ENCODE measurements at regions not wholly inside any gene's neighbourhood (a gene's known extent, or its start where the extent isn't known, plus 50 kb on each side); places are given as distances from the start of the nearest gene placed in this dataset.

DNA sequence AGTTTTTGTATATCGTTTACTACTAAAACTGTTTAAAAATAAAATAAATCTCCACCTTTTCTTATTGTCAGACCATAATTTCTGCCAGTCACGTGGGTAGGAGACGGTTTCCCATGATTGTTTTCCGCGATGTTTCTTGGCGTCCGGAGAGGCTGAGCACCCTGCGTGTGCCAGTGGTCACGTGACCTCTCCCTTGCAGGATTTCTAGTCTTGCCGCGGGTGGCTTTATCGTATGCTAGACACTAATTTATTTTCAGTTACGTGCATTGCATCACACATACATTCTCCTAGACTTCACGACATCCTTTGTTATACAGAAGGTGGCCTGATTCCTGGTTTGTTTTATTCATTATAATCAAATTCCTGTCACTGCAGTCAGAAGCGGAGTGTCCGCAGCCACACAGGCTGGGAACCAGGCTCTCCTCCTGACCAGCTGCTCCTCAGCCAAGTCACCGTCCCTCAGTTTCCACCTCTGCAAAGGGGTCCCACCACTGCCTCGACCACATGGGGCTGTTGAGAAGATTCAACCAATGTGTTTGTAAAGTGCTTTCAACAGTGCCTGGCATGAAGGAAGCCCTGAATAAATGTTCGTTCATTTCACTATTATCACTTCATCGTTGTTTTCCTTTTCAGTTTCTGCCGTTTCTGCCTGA is 203.2 kb upstream of the PPP2R2D start:
- no peak for FAIRE-seq
- no peak for TF ChIP-seq POLR2A (IDR thresholded peaks at IDR 0.05; ENCODE audit: low read depth, low read length)
- DNase-seq (ENCODE audit: insufficient read length, low spot score), result no peak

DNA sequence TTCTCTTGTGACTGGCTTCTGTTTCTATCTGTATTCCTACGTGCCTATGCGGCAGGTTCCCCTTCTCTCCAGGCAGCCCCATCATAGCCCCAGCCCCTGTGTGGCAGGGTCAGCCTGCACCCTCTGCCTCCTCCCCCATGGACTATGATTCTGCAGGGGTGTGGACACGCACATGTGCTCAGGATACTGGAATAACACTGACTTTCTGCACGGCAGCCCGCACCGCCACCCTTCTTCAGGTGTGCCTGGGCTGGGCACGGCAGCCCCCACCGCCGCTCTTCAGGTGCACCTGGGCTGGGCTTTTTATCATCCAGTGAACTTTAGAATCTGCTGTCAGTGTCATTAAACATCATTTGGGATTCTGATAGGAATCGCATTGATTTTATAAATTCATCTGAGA is 202.6 kb upstream of the PPP2R2D start:
- FAIRE-seq, result no peak
- no peak for DNase-seq (ENCODE audit: insufficient read length, low spot score)
- TF ChIP-seq POLR2A (IDR thresholded peaks at IDR 0.05; ENCODE audit: low read depth, low read length), result no peak

DNA sequence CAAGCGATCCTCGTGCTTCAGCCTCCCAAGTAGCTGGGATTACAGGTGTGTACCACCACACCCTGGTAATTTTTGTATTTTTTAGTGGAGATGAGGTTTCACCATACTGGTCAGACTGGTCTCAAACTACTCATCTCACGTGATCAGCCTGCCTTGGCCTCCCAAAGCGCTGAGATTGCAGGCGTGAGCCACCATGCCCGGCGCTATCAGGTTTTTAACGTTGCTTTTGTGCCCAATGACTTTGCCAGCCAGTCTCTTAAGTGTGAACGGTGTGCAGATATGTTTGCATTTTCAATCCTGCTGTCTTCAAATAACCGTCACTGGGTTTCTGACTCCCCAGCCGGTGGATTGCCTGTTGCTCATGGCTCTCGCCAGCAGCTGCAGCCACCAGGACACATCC is 201.8 kb upstream of the PPP2R2D start:
- DNase-seq (ENCODE audit: insufficient read length, low spot score) (no peak), FAIRE-seq (no peak)
- TF ChIP-seq POLR2A (IDR thresholded peaks at IDR 0.05; ENCODE audit: low read depth, low read length), result no peak

DNA sequence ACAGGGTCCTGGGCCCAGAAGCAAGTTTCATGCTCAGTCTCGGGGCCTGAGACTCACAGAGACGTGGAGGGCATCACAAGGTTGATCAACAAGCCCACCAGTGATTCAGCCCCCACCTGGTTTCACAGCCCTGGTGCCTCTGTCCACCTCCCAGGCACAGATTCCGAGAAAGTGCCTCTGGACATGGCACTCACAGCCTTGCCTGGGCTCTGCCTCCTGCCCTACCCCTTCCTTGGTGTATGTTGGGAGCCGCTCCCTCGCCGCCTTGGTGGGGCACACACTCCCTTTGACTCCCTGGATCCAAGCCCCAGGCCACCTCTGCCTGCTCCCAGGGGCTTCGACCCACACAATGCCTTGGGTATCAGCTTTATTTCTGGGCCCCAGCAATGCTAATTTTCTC is 200.8 kb upstream of the PPP2R2D start:
- no peak for FAIRE-seq
- TF ChIP-seq POLR2A (IDR thresholded peaks at IDR 0.05; ENCODE audit: low read depth, low read length), result no peak
- DNase-seq (ENCODE audit: insufficient read length, low spot score), result no peak

DNA sequence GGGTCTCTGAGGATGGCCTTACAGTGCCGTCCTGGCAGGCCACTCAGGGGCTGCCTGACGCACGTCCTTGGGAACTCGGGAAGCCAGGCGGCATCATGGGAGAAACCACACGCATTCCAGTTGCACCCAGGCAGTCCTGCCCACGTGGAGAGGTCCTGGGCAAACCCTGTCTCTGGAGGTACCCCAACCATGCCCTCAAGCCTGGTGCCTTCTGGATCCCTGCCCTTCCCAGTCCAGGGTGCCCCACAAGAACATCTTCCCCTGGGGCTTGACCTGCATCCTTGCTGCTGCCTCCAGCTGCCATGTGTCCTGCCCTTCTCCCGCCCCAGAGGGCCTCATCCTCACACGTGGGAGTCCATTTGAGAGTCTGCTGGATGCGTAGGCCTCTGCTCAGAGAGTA is 200.3 kb upstream of the PPP2R2D start:
- DNase-seq (ENCODE audit: insufficient read length, low spot score) (no peak), FAIRE-seq (no peak)
- no peak for TF ChIP-seq POLR2A (IDR thresholded peaks at IDR 0.05; ENCODE audit: low read depth, low read length)

DNA sequence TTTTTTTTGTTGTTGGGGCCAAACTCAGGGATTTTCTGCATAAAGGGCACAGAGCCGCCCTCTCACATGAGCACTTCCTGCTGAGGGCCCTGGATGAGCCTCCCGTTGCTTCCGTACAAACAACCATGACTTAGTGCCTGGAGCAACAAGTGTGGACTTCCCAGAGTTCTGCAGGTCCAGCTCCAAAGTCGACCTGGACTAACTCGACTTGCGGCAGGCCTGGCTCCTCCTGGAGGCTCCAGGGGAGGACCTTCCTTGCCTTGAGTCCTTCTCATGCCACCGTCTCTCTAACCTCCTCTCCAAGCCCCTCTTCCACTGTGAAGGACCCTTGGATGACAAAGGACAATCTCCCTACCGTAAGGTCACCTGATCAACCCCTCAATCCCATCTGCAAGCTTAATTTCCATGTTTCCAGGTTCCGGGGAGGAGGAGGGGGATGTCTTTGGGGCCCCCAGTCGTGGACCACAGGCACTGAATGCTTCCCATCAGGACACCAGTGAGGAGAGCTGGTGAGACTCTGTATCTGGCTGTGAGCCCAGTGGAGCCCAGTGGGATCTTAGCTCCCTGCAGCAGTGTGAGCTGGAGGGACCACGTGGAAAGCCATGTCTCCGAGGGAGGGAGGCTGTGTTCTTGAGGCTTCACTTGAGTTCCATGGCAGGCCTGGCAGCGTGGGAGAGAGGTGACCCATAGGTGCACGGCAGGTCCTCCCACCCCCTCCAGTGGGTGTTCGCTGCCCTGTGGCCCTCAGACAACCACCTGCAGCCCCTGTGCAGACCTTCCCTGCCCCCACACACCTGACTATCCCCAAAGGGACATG is 199.5 kb upstream of the PPP2R2D start:
- no peak for TF ChIP-seq POLR2A (IDR thresholded peaks at IDR 0.05; ENCODE audit: low read depth, low read length)
- DNase-seq (ENCODE audit: insufficient read length, low spot score), result no peak
- FAIRE-seq, result no peak

DNA sequence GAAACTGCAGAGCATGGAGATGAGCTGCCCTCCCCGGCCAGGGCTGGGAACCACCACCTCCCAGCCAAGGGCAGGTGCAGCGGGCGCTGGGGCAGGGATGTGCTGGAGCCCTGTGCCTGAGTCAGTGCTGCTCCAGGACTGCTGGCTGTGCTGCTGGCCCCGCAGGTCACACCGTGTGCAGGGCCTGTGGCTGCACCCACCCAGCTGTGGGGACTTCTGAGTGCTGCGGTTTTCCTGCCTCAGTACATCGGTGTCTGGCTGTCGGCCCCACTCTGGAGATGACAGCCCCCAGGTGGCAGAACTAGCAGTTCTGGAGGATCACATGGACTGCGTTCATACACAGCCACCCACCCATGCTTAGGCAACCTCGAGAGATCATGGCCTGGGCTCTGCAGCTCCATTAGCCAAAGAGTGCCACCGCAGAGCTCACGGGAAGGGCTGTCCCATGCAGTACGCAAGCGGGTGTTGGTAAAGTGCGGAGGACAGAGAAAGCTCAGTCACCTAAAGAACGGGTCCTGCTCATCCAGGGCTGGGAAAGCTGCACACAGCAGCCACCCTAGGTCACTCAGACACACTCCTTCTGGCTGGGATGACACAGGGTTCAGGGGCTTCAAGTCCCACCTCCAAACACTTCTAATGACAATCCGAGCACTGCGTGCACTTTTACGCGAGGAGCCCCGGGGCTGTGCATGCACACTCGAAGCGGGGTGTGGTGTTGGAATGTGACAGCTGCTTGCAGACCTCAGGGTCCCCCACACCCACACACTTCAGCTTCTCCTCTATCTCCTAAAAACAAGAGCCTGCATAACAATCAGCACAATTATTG is 198.1 kb upstream of the PPP2R2D start:
- no peak for TF ChIP-seq POLR2A (IDR thresholded peaks at IDR 0.05; ENCODE audit: low read depth, low read length)
- DNase-seq (ENCODE audit: insufficient read length, low spot score), result no peak
- no peak for FAIRE-seq

DNA sequence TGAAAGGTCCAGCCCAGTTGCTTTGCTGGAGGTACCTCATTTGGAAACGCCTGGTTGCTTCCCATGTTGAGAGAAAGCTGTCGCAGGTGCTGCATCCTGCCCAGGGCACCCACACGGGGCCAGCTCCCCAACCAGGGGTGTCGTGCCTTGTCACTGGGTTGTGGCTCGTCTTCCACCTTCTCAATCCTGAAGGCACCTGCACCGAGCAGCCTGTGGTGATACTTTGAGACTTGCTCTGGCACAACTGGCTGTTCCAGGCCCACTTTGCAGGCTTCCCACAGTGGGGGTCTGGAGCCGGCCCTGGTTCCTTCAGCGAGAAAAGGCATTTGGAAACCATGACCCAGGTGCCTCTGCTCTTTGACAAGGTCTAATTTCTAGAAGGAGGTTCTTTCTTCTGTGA is 197.3 kb upstream of the PPP2R2D start:
- DNase-seq (ENCODE audit: insufficient read length, low spot score) (no peak), FAIRE-seq (no peak)
- TF ChIP-seq POLR2A (IDR thresholded peaks at IDR 0.05; ENCODE audit: low read depth, low read length), result no peak

DNA sequence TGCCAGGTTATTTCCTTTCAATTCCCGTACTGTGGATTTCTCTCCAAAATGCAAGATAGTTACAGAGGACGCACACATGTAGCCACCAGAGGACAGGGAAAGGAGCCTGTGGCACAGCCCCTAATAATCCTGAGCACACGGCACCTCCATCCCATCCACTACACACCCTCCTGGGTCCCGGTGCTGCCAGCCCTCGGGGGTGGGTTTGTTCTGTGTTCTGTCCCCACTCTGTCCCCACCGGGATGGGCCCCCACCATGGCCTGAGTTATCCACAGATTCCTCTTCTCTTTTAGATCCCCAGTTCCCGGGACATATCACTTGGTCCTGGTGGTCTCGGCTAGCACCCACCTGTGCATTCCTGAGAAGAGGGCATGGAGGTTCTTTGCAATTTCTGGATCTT is 196.9 kb upstream of the PPP2R2D start:
- TF ChIP-seq POLR2A (IDR thresholded peaks at IDR 0.05; ENCODE audit: low read depth, low read length), result no peak
- FAIRE-seq (no peak), DNase-seq (ENCODE audit: insufficient read length, low spot score) (no peak)

DNA sequence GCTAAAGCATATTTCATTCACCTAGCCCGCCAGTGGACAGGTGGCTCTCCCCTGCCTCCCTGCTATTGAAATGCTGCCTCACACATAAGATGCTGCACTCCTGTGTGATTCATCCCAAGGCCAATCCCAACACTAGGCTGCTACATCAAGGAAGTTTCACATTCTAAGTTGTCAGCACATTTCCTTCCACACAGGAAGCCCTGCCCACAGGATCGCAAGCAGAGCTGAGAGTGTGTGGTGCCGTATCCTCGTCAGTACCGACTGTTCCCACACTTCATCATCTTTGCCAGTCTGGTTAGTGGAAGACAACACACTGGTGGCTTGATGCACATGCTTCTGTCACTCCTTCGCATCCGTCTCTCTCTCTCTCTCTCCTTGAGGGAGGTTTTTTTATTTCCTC is 194.3 kb upstream of the PPP2R2D start:
- no peak for TF ChIP-seq POLR2A (IDR thresholded peaks at IDR 0.05; ENCODE audit: low read depth, low read length)
- no peak for FAIRE-seq
- no peak for DNase-seq (ENCODE audit: insufficient read length, low spot score)

DNA sequence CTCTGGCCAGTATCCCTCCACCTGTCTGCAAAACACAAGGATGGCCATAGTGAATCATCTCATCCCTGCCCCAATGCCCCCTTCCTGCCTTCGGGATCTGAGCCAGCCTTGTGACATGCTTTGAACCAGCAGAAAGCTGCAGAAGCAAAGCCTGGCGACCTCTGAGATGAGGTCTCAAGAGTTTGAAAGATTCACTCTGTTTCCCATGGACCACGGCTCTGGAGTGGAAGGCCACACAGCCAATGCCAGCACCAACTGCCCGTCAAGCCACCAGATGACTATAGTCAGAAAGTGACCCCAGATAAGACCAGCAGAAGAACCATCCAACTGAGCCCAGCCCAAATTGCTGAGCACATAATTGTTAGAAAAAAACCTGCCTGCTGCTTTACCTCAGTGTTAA is 193.9 kb upstream of the PPP2R2D start:
- FAIRE-seq (no peak), DNase-seq (ENCODE audit: insufficient read length, low spot score) (no peak)
- no peak for TF ChIP-seq POLR2A (IDR thresholded peaks at IDR 0.05; ENCODE audit: low read depth, low read length)

DNA sequence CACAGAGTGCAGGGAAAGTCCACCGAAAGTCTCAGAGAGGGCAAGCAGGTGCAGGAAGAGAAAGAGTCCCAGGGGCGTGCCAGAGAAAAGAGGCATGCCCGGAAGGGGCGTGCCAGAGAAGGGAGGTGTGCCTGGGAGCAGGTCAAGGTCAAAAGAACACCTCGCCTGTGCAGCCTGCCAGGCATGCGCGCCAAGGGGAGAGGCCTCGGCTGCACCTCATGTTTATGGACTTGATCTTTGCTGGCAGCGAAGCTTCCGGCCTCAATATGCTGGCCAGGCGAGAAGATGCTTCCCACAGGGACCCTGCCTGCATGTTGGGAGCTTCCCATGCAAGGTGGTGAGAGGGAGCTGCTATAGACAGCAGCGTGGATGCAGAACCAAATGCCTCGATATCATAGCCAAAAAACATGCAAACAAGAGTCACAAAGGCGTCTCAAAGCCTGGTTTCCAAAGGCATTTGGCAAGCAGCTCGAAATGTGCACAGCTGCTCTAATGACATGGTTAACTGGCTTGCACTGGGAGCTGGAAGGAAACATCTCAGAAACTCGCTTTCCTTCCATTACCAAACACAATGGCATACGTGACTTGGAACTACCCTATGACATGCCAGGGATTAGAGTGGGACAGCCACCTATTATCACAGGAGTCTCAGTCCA is 192.5 kb upstream of the PPP2R2D start:
- FAIRE-seq (no peak), DNase-seq (ENCODE audit: insufficient read length, low spot score) (no peak)
- TF ChIP-seq POLR2A (IDR thresholded peaks at IDR 0.05; ENCODE audit: low read depth, low read length), result no peak

DNA sequence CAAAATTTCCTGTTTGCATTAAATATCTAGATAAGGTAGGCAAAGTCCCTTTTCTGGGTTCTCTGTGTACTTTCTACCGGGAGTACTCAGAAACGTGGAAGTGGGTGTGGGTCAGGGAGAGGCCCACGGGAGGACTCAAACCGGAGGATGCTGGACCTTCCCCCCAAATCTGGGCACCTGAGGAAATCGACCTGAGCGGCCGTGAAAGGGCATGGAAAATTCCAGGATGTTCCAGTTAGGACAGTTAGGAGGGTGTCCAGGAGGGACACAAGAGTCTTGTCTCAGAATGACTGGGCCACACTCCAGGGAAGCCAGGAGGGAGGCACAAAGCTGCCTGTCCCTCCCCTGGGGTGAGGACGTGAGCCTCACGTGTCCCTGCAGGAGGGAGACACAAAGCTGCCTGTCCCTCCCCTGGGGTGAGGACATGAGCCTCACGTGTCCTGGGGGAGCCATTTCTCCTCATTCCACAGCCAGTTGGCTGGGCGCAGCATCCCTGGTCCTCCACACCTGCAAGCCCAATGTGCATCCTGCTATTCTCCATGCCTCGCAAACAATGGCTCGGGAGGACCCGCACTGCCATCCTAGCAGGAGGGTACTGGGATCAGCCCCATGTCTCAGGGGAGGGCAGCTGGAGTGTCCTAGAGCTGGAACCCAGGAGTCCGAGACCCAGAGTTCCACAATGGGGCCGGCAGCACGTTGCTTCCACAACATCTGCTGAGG is 190.5 kb upstream of the PPP2R2D start:
- DNase-seq (ENCODE audit: insufficient read length, low spot score) (no peak), FAIRE-seq (no peak)
- no peak for TF ChIP-seq POLR2A (IDR thresholded peaks at IDR 0.05; ENCODE audit: low read depth, low read length)
